ENCODE measurements at regions not wholly inside any gene's neighbourhood (a gene's known extent, or its start where the extent isn't known, plus 50 kb on each side); places are given as distances from the start of the nearest gene placed in this dataset.
A peak's percentile ranks its signal among the peaks of the same experiment; 100 is the strongest.

DNA sequence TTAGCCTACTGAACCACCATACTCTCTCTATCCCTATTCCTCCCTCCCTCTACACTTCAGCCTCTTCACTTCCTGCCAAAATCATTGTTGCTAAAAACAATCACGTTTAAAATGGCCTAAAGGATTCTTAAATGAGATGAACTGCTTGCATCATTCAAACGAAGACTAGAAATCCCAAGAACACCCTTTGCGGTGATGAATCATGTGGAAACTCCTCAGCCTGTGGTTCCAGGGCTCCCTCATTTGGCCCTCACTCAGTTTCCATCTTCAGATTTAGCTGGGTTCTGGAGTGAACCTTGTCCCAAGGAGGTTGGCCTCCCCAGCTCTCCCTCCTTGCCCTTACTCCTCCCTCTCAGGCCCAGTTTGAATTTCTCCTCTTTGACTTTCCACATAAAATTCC, 125.6 kb upstream of the CDC42EP3 start:
- no peak for ATAC-seq

DNA sequence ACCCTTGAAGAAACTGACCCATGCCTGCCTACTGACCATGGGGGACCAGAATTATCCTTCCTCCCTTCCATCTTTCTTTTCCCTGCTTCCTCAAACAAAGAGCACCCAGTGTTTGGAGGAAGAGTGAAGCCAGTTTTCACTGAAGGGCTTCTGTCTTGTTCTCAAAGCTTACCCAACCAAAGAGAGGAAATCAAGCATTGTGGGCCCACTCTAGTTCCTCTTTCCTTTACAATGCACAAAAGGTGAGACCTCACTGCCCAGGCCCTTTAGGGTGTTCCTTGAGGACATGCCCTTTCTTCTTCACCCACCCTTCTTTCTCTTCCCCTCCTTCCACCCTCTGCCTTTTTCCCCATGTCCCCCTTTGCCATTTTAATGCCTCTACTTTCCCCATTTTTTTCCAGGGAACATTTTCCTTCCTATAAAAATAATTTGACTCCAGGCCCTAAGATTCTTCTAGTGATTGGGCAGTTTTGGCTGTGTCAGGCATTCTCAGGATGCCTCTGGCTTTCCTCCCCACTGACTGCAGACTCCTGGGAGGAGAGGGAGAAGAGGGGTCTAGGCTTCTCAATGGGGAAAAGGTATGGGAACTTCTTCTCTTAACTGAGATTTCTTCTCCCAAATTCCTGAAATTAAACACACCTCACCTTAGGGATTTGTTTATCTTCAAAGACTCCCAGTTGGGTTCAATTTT, 126.6 kb upstream of the RMDN2 start:
- no peak overlapping the region for H3K4me3 ChIP-seq
- FAIRE-seq (no peak), ATAC-seq (no peak), DNase-seq (ENCODE audit: low read depth in 1 of 2, low spot score in 1 of 2) (no peak)
- peak overlapping the region; percentile 45 to 59; a peak in 4 of 6 replicates for H3K27ac ChIP-seq
- CTCF ChIA-PET: interaction anchor here (0.6 to 3.5 kb wide), 6 partner anchors 10 to 384 kb away, joined by 3 to 13 read pairs (median 4); no protein-coding TSS in a partner anchor
- H3K4me1 ChIP-seq: peaks cover 47% of the 10 kb centered on the region
- TF ChIP-seq EHMT2 (IDR thresholded peaks at IDR 0.05; ENCODE audit: low read depth) (no peak), NFE2L2 (conservative IDR thresholded peaks at IDR 0.05; ENCODE audit: low read length) (no peak), ZFP36 (IDR thresholded peaks at IDR 0.05; ENCODE audit: borderline replicate concordance, partially characterized antibody) (no peak), FOSL2 (IDR thresholded peaks at IDR 0.05) (no peak), FOSL2 (CRISPR knock-in tag; IDR thresholded peaks at IDR 0.05) (no peak), ZC3H11A (IDR thresholded peaks at IDR 0.05) (no peak), FOXS1 (CRISPR knock-in tag; IDR thresholded peaks at IDR 0.05) (no peak), CHD4 (IDR thresholded peaks at IDR 0.05; ENCODE audit: borderline replicate concordance) (no peak), HES2 (IDR thresholded peaks at IDR 0.05) (no peak)
- TF ChIP-seq, protein P1, sequence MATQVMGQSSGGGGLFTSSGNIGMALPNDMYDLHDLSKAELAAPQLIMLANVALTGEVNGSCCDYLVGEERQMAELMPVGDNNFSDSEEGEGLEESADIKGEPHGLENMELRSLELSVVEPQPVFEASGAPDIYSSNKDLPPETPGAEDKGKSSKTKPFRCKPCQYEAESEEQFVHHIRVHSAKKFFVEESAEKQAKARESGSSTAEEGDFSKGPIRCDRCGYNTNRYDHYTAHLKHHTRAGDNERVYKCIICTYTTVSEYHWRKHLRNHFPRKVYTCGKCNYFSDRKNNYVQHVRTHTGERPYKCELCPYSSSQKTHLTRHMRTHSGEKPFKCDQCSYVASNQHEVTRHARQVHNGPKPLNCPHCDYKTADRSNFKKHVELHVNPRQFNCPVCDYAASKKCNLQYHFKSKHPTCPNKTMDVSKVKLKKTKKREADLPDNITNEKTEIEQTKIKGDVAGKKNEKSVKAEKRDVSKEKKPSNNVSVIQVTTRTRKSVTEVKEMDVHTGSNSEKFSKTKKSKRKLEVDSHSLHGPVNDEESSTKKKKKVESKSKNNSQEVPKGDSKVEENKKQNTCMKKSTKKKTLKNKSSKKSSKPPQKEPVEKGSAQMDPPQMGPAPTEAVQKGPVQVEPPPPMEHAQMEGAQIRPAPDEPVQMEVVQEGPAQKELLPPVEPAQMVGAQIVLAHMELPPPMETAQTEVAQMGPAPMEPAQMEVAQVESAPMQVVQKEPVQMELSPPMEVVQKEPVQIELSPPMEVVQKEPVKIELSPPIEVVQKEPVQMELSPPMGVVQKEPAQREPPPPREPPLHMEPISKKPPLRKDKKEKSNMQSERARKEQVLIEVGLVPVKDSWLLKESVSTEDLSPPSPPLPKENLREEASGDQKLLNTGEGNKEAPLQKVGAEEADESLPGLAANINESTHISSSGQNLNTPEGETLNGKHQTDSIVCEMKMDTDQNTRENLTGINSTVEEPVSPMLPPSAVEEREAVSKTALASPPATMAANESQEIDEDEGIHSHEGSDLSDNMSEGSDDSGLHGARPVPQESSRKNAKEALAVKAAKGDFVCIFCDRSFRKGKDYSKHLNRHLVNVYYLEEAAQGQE (IDR thresholded peaks at IDR 0.05): no peak
- TF ChIP-seq, protein P2, sequence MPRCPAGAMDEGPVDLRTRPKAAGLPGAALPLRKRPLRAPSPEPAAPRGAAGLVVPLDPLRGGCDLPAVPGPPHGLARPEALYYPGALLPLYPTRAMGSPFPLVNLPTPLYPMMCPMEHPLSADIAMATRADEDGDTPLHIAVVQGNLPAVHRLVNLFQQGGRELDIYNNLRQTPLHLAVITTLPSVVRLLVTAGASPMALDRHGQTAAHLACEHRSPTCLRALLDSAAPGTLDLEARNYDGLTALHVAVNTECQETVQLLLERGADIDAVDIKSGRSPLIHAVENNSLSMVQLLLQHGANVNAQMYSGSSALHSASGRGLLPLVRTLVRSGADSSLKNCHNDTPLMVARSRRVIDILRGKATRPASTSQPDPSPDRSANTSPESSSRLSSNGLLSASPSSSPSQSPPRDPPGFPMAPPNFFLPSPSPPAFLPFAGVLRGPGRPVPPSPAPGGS (IDR thresholded peaks at IDR 0.05): no peak
- POLR2A ChIA-PET: no interaction called here
- no peak overlapping the region for H3K4me2 ChIP-seq
- no peaks in the 10 kb centered on the region for H3K9me3 ChIP-seq

More for the DNA sequence above, 125.6 kb upstream of the CDC42EP3 start:
- Histone ChIP-seq H3K9me3 (no peaks in the 10 kb centered on the region), H3K4me2 (no peak overlapping the region), H3K4me3 (no peak overlapping the region), H3K4me1 (peaks cover 35% of the 10 kb centered on the region), H3K27ac (peak overlapping the region; percentile 29 to 38; a peak in 4 of 6 replicates)
- CTCF ChIA-PET: interaction anchor here (1.1 to 3.5 kb wide), 6 partner anchors 12 to 401 kb away, joined by 3 to 13 read pairs (median 6); no protein-coding TSS in a partner anchor
- DNase-seq (ENCODE audit: low read depth in 1 of 2, low spot score in 1 of 2) (no peak), FAIRE-seq (no peak)
- POLR2A ChIA-PET: no interaction called here
- TF ChIP-seq ESRRA (IDR thresholded peaks at IDR 0.05; ENCODE audit: borderline replicate concordance, low read length) (no peak), EHF (CRISPR knock-in tag; IDR thresholded peaks at IDR 0.05) (no peak), SREBF2 (IDR thresholded peaks at IDR 0.05) (no peak), MYC (IDR thresholded peaks at IDR 0.05; ENCODE audit: borderline replicate concordance, low read length) (no peak), MAZ (IDR thresholded peaks at IDR 0.05; ENCODE audit: borderline replicate concordance, low read depth, low read length) (no peak), TP53 (CRISPR knock-in tag; IDR thresholded peaks at IDR 0.05) (no peak), GATA3 (IDR thresholded peaks at IDR 0.05; ENCODE audit: borderline replicate concordance) (no peak), EP300 (IDR thresholded peaks at IDR 0.05) (no peak), ZNF302 (CRISPR knock-in tag; IDR thresholded peaks at IDR 0.05) (no peak), RAD21 (conservative IDR thresholded peaks at IDR 0.05 in 1 of 2, IDR thresholded peaks at IDR 0.05 in 1 of 2) (no peak), ZSCAN20 (CRISPR knock-in tag; IDR thresholded peaks at IDR 0.05) (no peak), PHF8 (IDR thresholded peaks at IDR 0.05; ENCODE audit: borderline replicate concordance, low read depth) (no peak), TFCP2L1 (CRISPR knock-in tag; IDR thresholded peaks at IDR 0.05) (no peak), KDM1A (IDR thresholded peaks at IDR 0.05; ENCODE audit: low read depth) (no peak), E2F6 (IDR thresholded peaks at IDR 0.05; ENCODE audit: borderline replicate concordance, low read depth) (no peak), HDAC2 (IDR thresholded peaks at IDR 0.05) (no peak)
- TF ChIP-seq, protein P2 (IDR thresholded peaks at IDR 0.05): no peak
- TF ChIP-seq, protein P1 (IDR thresholded peaks at IDR 0.05): no peak
- TF ChIP-seq, protein P3, sequence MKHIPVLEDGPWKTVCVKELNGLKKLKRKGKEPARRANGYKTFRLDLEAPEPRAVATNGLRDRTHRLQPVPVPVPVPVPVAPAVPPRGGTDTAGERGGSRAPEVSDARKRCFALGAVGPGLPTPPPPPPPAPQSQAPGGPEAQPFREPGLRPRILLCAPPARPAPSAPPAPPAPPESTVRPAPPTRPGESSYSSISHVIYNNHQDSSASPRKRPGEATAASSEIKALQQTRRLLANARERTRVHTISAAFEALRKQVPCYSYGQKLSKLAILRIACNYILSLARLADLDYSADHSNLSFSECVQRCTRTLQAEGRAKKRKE (CRISPR knock-in tag; IDR thresholded peaks at IDR 0.05; ENCODE audit: low read depth): no peak
- 75% methylated on average over 3 of the region's 3 CpGs for WGBS (ENCODE audit: missing lambda C conversion rate)

All from A549 (cell line).